Endothelial cell of umbilical vein (primary cell): ENCODE measurements at regions not wholly inside any gene's neighbourhood (a gene's known extent, or its start where the extent isn't known, plus 50 kb on each side); places are given as distances from the start of the nearest gene placed in this dataset.

Experiments used
- BruUV-seq: library from RNA; stranded (reverse); fragments of 400-500 nt; replicated peaks from 2 replicates; lab custom pipeline; 2021; lab: Mats Ljungman, UMichigan
- CTCF ChIA-PET: fragments of 300-600, 350-600 bp; sonication (Branson Sonifier 250); formaldehyde crosslinking; loops from one replicate; lab custom pipeline; 2021; ENCODE audit warnings: antibody characterized with exemption, inconsistent platforms; lab: Charles Lee
- POLR2A ChIA-PET: fragments of 300-600, 350-600 bp; sonication (Branson Sonifier 250); formaldehyde crosslinking; loops from one replicate; lab custom pipeline; 2021; ENCODE audit warnings: antibody characterized with exemption, inconsistent platforms; lab: Charles Lee
- DNase-seq: peaks from one replicate; pipeline ENCODE4 v3.0.0-alpha.2; 2011; ENCODE audit warnings: low read depth, low spot score
- FAIRE-seq: peaks from 2 replicates; lab custom pipeline; 2011; peaks lifted over from hg19 to GRCh38; lab: Jason Lieb, UNC
- H2AFZ ChIP-seq: 2 replicates; pipeline ENCODE4 v1.6.0; 2012; ENCODE audit warnings: low read depth, low read length, control low read depth, inconsistent platforms
- H3K27ac ChIP-seq: 2 replicates; pipeline ENCODE4 v1.5.1; 2011; ENCODE audit warnings: low read depth, mild to moderate bottlenecking, control low read depth, low read length, moderate library complexity; ENCODE audit not compliant: insufficient read depth
- H3K27me3 ChIP-seq, 2 experiments: 2 replicates each; pipeline versions ENCODE4 v1.6.0 to v1.6.1; 2011; ENCODE audit warnings: low read length in 2 of 2, mixed read lengths in 1 of 2; ENCODE audit not compliant: control insufficient read depth in 2 of 2, insufficient read depth in 2 of 2
- H3K36me3 ChIP-seq, 2 experiments: 2 replicates in 1 of 2; 3 replicates in 1 of 2; pipeline ENCODE4 v1.5.1; 2011; ENCODE audit warnings: low read length in 2 of 2, mild to moderate bottlenecking in 1 of 2, moderate library complexity in 1 of 2; ENCODE audit not compliant: control insufficient read depth in 2 of 2, insufficient read depth in 2 of 2; ENCODE audit errors: extremely low read depth in 1 of 2
- H3K4me1 ChIP-seq: 3 replicates; pipeline ENCODE4 v1.5.1; 2011; ENCODE audit warnings: mild to moderate bottlenecking, low read length; ENCODE audit not compliant: control insufficient read depth, insufficient read depth; ENCODE audit errors: extremely low read depth
- H3K4me2 ChIP-seq: 2 replicates; pipeline ENCODE4 v1.6.1; 2011; ENCODE audit warnings: low read length, control low read depth, mixed read lengths; ENCODE audit not compliant: insufficient read depth
- H3K4me3 ChIP-seq, 3 experiments: fragments of 200-600 bp in 1 of 3; sonication (generic), shearing (Covaris generic) in 1 of 3; replicated peaks in 1 of 3; 2 replicates each; pipeline ENCODE4 v1.5.1; 2011 to 2016; ENCODE audit warnings: control low read depth in 3 of 3, low read length in 3 of 3, mild to moderate bottlenecking in 2 of 3, inconsistent platforms in 1 of 3, low read depth in 1 of 3, moderate library complexity in 1 of 3; ENCODE audit not compliant: insufficient read depth in 1 of 3
- H3K79me2 ChIP-seq: 2 replicates; pipeline ENCODE4 v1.6.0; 2012; ENCODE audit warnings: low read length, inconsistent platforms; ENCODE audit not compliant: control insufficient read depth, insufficient read depth
- H3K9ac ChIP-seq: replicated peaks from 2 replicates; pipeline ENCODE3; 2011; ENCODE audit warnings: low read length, control low read depth; ENCODE audit not compliant: insufficient read depth; ENCODE audit errors: extremely low read depth
- H3K9me1 ChIP-seq: replicated peaks from 3 replicates; pipeline ENCODE4 v1.6.0; 2011; ENCODE audit warnings: mild to moderate bottlenecking, low read length; ENCODE audit not compliant: control insufficient read depth, insufficient read depth; ENCODE audit errors: extremely low read depth
- H3K9me3 ChIP-seq: replicated peaks from 2 replicates; pipeline ENCODE4 v1.5.1; 2012; ENCODE audit warnings: low read length, inconsistent platforms; ENCODE audit not compliant: control insufficient read depth, insufficient read depth
- H4K20me1 ChIP-seq: replicated peaks from 2 replicates; pipeline ENCODE3; 2011; ENCODE audit warnings: mild to moderate bottlenecking, low read length; ENCODE audit not compliant: control insufficient read depth, insufficient read depth; ENCODE audit errors: extremely low read depth
- CTCF ChIP-seq, 2 donors: IDR thresholded peaks; 1 replicate in 1 of 2; 2 replicates in 1 of 2; pipeline ENCODE4 v1.5.1; 2011; ENCODE audit warnings: low read length in 2 of 2, mild to moderate bottlenecking in 2 of 2, moderate library complexity in 2 of 2, control low read depth in 1 of 2, inconsistent platforms in 1 of 2, low read depth in 1 of 2; ENCODE audit not compliant: insufficient read depth in 1 of 2; ENCODE audit errors: extremely low read depth in 1 of 2
- EZH2 ChIP-seq: IDR thresholded peaks from 2 replicates; pipeline ENCODE4 v1.6.1; 2012; ENCODE audit warnings: borderline replicate concordance, low read depth, mild to moderate bottlenecking, moderate library complexity, low read length, inconsistent platforms; ENCODE audit not compliant: severe bottlenecking
- FOS ChIP-seq: IDR thresholded peaks from 2 replicates; pipeline ENCODE4 v1.6.1; 2011; ENCODE audit warnings: mild to moderate bottlenecking, low read length, moderate library complexity, borderline replicate concordance; ENCODE audit not compliant: insufficient read depth
- GATA2 ChIP-seq: IDR thresholded peaks from 2 replicates; pipeline ENCODE4 v1.7.0; 2011; ENCODE audit warnings: low read depth, mild to moderate bottlenecking, moderate library complexity, mixed read lengths, low read length; ENCODE audit not compliant: insufficient read length, insufficient read depth
- JUN ChIP-seq: IDR thresholded peaks from 2 replicates; pipeline ENCODE4 v1.6.1; 2011; ENCODE audit warnings: borderline replicate concordance, low read depth; ENCODE audit not compliant: insufficient read length, insufficient read depth
- MAX ChIP-seq: IDR thresholded peaks from 2 replicates; pipeline ENCODE4 v1.6.1; 2011; ENCODE audit not compliant: insufficient read depth, insufficient read length
- MYC ChIP-seq: IDR thresholded peaks from one replicate; pipeline ENCODE4 v1.6.1; 2011; ENCODE audit warnings: mild to moderate bottlenecking, low read depth, low read length
- POLR2A ChIP-seq: IDR thresholded peaks from 2 replicates; pipeline ENCODE4 v1.6.1; 2012; ENCODE audit warnings: low read depth, mild to moderate bottlenecking, control low read depth, low read length
- POLR2AphosphoS5 ChIP-seq: IDR thresholded peaks from 2 replicates; pipeline ENCODE4 v1.6.1; 2012; ENCODE audit warnings: low read depth, mild to moderate bottlenecking, control low read depth, low read length, moderate library complexity; ENCODE audit not compliant: insufficient read depth
- dilution Hi-C: fragments of 300-500 bp; cut with MboI; formaldehyde crosslinking; loops from one replicate; pipeline ENCODE4 v1.15.0; 2019; ENCODE audit warnings: low sequenced_read_pairs; ENCODE audit not compliant: extremely low pct_ligation_motif_present
- intact Hi-C: fragments of 100-400 bp; cut with micrococcal nuclease; formaldehyde crosslinking; loops from one replicate; pipeline ENCODE4 v1.10.0; 2022

- Histone ChIP-seq H3K9me1 (no peaks in the 10 kb centered on the region), H3K9me3 (peaks cover 2% of the 10 kb centered on the region), H3K27ac (no peak overlapping the region), H3K4me3 (no peak overlapping the region), H3K27me3 (no peaks in the 10 kb centered on the region), H3K79me2 (no peaks in the 10 kb centered on the region), H3K36me3 (no peaks in the 10 kb centered on the region), H3K4me1 (no peaks in the 10 kb centered on the region), H3K9ac (no peak overlapping the region), H3K4me2 (no peak overlapping the region), H4K20me1 (no peaks in the 10 kb centered on the region), H2AFZ (no peak overlapping the region)
- ChIA-PET POLR2A (no interaction called here), CTCF (no interaction called here)
- TF ChIP-seq JUN (no peak), POLR2A (no peak), POLR2AphosphoS5 (no peak), MAX (no peak), FOS (no peak), EZH2 (no peak), MYC (no peak), GATA2 (no peak), CTCF (IDR thresholded peaks at IDR 0.05; ENCODE audit: extremely low read depth in 1 of 2, insufficient read depth in 1 of 2, low read depth in 1 of 2, low read length in 2 of 2) (no peak)
- dilution Hi-C loops: no loop called here
- BruUV-seq: no TSS peak
- no peak for DNase-seq
- intact Hi-C loops: no loop called here
- FAIRE-seq: no peak
Measured at GRCh38 chr4:27624749-27625148, 764.1 kb downstream of the STIM2 start.
